HEK293 (cell line): ENCODE measurements at regions not wholly inside any gene's neighbourhood (a gene's known extent, or its start where the extent isn't known, plus 50 kb on each side); places are given as distances from the start of the nearest gene placed in this dataset.

Experiments used
- CTCF ChIA-PET: fragments of 350-600 bp; formaldehyde crosslinking; extraction: SDS; loops from one replicate; lab custom pipeline; 2021; ENCODE audit warnings: antibody characterized with exemption; lab: Yijun Ruan, JAX
- POLR2A ChIA-PET: fragments of 300-600 bp; formaldehyde crosslinking; extraction: SDS; loops from one replicate; lab custom pipeline; 2020; ENCODE audit warnings: antibody characterized with exemption, inconsistent platforms; lab: Yijun Ruan, JAX
- H3K27ac ChIP-seq: fragments of 200-500 bp; sonication (Bioruptor generic); 2 replicates; pipeline ENCODE4 v1.5.1; 2014; ENCODE audit warnings: low read depth, low read length, control low read depth, inconsistent platforms; ENCODE audit errors: extremely low read depth
- H3K36me3 ChIP-seq, 2 experiments: fragments of 200-500 bp in 1 of 2; sonication (Bioruptor generic) in 1 of 2; 1 replicate in 1 of 2; 2 replicates in 1 of 2; pipeline ENCODE4 v1.5.1; 2014 to 2017; ENCODE audit warnings: inconsistent platforms in 2 of 2, low read length in 2 of 2; ENCODE audit not compliant: control insufficient read depth in 2 of 2, insufficient read depth in 1 of 2
- H3K4me1 ChIP-seq: fragments of 200-500 bp; sonication (Bioruptor generic); 2 replicates; pipeline ENCODE4 v1.5.1; 2014; ENCODE audit warnings: mild to moderate bottlenecking, low read length, inconsistent platforms; ENCODE audit not compliant: control insufficient read depth, insufficient read depth
- H3K4me3 ChIP-seq: 2 replicates; pipeline ENCODE4 v1.5.1; 2011; ENCODE audit warnings: low read depth, mild to moderate bottlenecking, control low read depth, low read length, moderate library complexity
- H3K9me3 ChIP-seq: fragments of 200-500 bp; sonication (Bioruptor generic); 2 replicates; pipeline ENCODE4 v1.5.1; 2014; ENCODE audit warnings: low read depth, low read length, inconsistent platforms; ENCODE audit not compliant: control insufficient read depth, insufficient read depth
- HIC1 ChIP-seq: fragments of 450-650 bp; formaldehyde crosslinking; IDR thresholded peaks from 2 replicates; pipeline ENCODE4 v1.5.1; 2016; ENCODE audit warnings: missing biosample characterization, missing genetic modification characterization
- HOXD13 ChIP-seq: sonication (generic); formaldehyde crosslinking; IDR thresholded peaks from 2 replicates; pipeline ENCODE4 v1.8.0; 2022; ENCODE audit warnings: missing genetic modification reagents, borderline replicate concordance
- SETDB1 ChIP-seq: IDR thresholded peaks from one replicate; pipeline ENCODE4 v1.6.1; 2017; ENCODE audit warnings: mild to moderate bottlenecking, low read length, moderate library complexity, mixed read lengths; ENCODE audit not compliant: insufficient read length
- ZBTB11 ChIP-seq: fragments of 450-650 bp; formaldehyde crosslinking; conservative IDR thresholded peaks from 2 replicates; pipeline ENCODE4 v1.5.1; 2016; ENCODE audit warnings: low read depth, missing biosample characterization, missing genetic modification characterization
- ZBTB44 ChIP-seq: fragments of 450-650 bp; IDR thresholded peaks from 2 replicates; pipeline ENCODE4 v1.5.1; 2018; ENCODE audit warnings: missing biosample characterization, mild to moderate bottlenecking, missing genetic modification characterization
- ZBTB8A ChIP-seq: fragments of 450-650 bp; formaldehyde crosslinking; IDR thresholded peaks from 2 replicates; pipeline ENCODE4 v1.5.1; 2016; ENCODE audit warnings: missing biosample characterization, missing genetic modification characterization
- ZFHX2 ChIP-seq: fragments of 450-650 bp; formaldehyde crosslinking; conservative IDR thresholded peaks from 2 replicates; pipeline ENCODE4 v1.5.1; 2016; ENCODE audit warnings: missing biosample characterization, missing genetic modification characterization
- ZNF140 ChIP-seq: fragments of 450-650 bp; formaldehyde crosslinking; IDR thresholded peaks from 2 replicates; pipeline ENCODE4 v1.5.1; 2016; ENCODE audit warnings: missing biosample characterization, missing genetic modification characterization
- ZNF146 ChIP-seq: fragments of 450-650 bp; formaldehyde crosslinking; IDR thresholded peaks from 2 replicates; pipeline ENCODE4 v1.5.1; 2016; ENCODE audit warnings: missing biosample characterization, missing genetic modification characterization
- ZNF292 ChIP-seq: fragments of 450-650 bp; formaldehyde crosslinking; IDR thresholded peaks from 2 replicates; pipeline ENCODE4 v1.5.1; 2016; ENCODE audit warnings: low read depth, missing biosample characterization, missing genetic modification characterization, borderline replicate concordance
- ZNF394 ChIP-seq: fragments of 450-650 bp; formaldehyde crosslinking; IDR thresholded peaks from 2 replicates; pipeline ENCODE4 v1.5.1; 2016; ENCODE audit warnings: missing biosample characterization, missing genetic modification characterization, mild to moderate bottlenecking, moderate library complexity, borderline replicate concordance
- ZNF433 ChIP-seq: fragments of 450-650 bp; formaldehyde crosslinking; IDR thresholded peaks from 2 replicates; pipeline ENCODE4 v1.5.1; 2016; ENCODE audit warnings: missing biosample characterization, missing genetic modification characterization, low read depth
- ZNF518A ChIP-seq: fragments of 450-650 bp; formaldehyde crosslinking; conservative IDR thresholded peaks from 2 replicates; pipeline ENCODE4 v1.5.1; 2016; ENCODE audit warnings: low read depth, missing biosample characterization, missing genetic modification characterization
- ZNF629 ChIP-seq: fragments of 450-650 bp; formaldehyde crosslinking; IDR thresholded peaks from 2 replicates; pipeline ENCODE4 v1.5.1; 2017; ENCODE audit warnings: missing biosample characterization, missing genetic modification characterization
- ZNF660 ChIP-seq: fragments of 450-650 bp; IDR thresholded peaks from 2 replicates; pipeline ENCODE4 v1.5.1; 2018; ENCODE audit warnings: missing biosample characterization, mild to moderate bottlenecking, missing genetic modification characterization
- ZNF664 ChIP-seq: fragments of 450-650 bp; formaldehyde crosslinking; IDR thresholded peaks from 2 replicates; pipeline ENCODE4 v1.5.1; 2016; ENCODE audit warnings: missing biosample characterization, missing genetic modification characterization
- ZNF677 ChIP-seq: fragments of 450-650 bp; IDR thresholded peaks from 2 replicates; pipeline ENCODE4 v1.5.0; 2018; ENCODE audit warnings: missing biosample characterization, mild to moderate bottlenecking, missing genetic modification characterization, moderate library complexity
- ZNF792 ChIP-seq: fragments of 450-650 bp; formaldehyde crosslinking; IDR thresholded peaks from 2 replicates; pipeline ENCODE4 v1.5.1; 2016; ENCODE audit warnings: missing biosample characterization, missing genetic modification characterization
- ZNF837 ChIP-seq: fragments of 450-650 bp; formaldehyde crosslinking; IDR thresholded peaks from 2 replicates; pipeline ENCODE4 v1.5.1; 2016; ENCODE audit warnings: missing biosample characterization, missing genetic modification characterization
- ZSCAN30 ChIP-seq: fragments of 450-650 bp; IDR thresholded peaks from 2 replicates; pipeline ENCODE4 v1.5.1; 2018; ENCODE audit warnings: missing biosample characterization, mild to moderate bottlenecking, missing genetic modification characterization, moderate library complexity
- TF ChIP-seq, protein P1 (sequence below): fragments of 450-650 bp; formaldehyde crosslinking; IDR thresholded peaks from 2 replicates; pipeline ENCODE4 v1.5.1; 2016; ENCODE audit warnings: missing biosample characterization, missing genetic modification characterization

DNA sequence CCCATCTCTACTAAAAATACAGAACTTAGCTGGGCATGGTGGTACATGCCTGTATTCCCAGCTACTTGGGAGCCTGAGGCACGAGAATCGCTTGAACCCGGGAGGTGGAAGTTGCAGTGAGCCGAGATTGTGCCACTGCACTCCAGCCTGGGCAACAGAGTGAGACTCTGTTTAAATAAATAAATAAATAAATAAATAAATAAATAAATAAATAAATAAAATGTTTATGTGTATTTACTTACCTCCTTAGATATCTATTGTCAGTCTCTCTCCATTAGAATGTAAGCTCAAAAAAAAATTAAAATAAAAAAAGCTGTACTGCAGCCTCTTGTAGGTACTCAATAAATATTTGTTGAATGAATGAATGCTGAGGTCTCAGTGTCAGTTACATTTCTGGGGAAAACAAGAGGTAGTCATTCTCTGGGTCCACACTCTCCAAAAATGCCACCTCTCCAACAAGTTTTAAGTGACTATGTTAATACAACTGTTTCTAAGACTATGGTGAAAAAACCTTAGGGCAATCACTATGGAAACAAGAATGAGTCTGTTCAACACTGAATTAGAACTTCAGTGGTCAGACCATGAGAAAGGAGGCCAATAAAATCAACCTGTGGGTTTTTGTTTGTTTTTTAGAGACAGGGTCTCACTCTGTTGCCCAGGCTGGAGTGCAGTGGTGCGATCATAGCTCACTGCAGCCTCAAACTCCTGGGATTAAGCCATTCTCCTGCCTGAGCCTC is 76.2 kb upstream of the C16orf82 start (continued):
- TF ChIP-seq ZNF518A (tag by site-specific recombination): peak; percentile 69
- TF ChIP-seq ZNF394 (tag by site-specific recombination): peak; percentile 73; the same call in 1 of the 2 replicates
- peak; percentile 61; the same call in 1 of the 2 replicates for TF ChIP-seq ZBTB11 (tag by site-specific recombination)
- 0 out of 2 replicates have a peak, but pooled peaks have one; percentile 9 for TF ChIP-seq ZNF664 (tag by site-specific recombination)
- TF ChIP-seq ZNF140: peak; percentile 48; the same call in 1 of the 2 replicates
- peak; percentile 10; the same call in 1 of the 2 replicates for TF ChIP-seq ZNF433 (tag by site-specific recombination)
- peak; percentile 25; the same call in 1 of the 2 replicates for TF ChIP-seq ZNF629 (tag by site-specific recombination)

DNA sequence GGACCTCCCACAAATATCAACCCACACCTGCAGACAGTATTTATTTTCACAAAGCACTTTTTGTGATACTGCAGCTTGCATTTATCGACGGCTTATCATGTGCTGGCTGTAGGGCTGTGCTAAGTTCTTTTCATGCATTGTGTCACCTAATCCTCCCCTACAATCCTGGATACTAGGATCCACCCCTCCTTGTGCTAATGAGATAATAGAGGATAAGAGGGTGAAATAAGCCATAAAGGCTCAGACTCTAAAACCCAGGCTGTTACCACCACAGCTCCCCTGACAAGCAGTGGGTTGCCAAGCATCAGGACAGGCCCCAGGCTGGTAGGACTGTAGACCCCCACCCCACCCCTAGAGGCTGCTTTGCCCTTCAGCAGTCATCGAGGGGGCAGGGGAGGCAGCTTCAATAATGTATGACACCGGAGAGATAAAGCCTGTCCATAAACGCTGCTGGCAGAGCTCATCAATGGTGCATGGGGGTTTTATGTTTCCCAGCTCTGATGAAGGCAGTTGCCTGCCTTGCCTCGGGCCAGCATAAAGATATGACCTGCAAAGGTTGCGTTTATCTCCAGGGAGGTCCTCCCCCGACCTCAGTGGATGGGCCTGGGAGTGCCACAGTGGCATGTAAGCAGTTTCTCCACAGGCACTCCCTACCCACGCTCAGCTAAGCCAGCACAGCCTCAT is 73.9 kb upstream of the C16orf82 start:
- ChIA-PET POLR2A (no interaction called here), CTCF (interaction anchor here (1.3 kb wide), 1 partner anchor 11 kb away, joined by 3 read pairs; no protein-coding TSS in a partner anchor)
- Histone ChIP-seq H3K4me1 (no peaks in the 10 kb centered on the region), H3K4me3 (no peak overlapping the region), H3K27ac (no peak overlapping the region), H3K36me3 (no peaks in the 10 kb centered on the region), H3K9me3 (no peaks in the 10 kb centered on the region)
- TF ChIP-seq ZFHX2 (no peak), ZNF837 (tag by site-specific recombination) (no peak), ZNF792 (tag by site-specific recombination) (no peak), ZBTB8A (tag by site-specific recombination) (no peak), ZNF677 (tag by site-specific recombination) (no peak), ZBTB44 (tag by site-specific recombination) (no peak), HIC1 (no peak), HOXD13 (CRISPR knock-in tag) (no peak), ZNF660 (no peak), ZNF292 (tag by site-specific recombination) (no peak), ZSCAN30 (tag by site-specific recombination) (no peak), SETDB1 (no peak), ZNF146 (no peak)
- TF ChIP-seq, protein P1, sequence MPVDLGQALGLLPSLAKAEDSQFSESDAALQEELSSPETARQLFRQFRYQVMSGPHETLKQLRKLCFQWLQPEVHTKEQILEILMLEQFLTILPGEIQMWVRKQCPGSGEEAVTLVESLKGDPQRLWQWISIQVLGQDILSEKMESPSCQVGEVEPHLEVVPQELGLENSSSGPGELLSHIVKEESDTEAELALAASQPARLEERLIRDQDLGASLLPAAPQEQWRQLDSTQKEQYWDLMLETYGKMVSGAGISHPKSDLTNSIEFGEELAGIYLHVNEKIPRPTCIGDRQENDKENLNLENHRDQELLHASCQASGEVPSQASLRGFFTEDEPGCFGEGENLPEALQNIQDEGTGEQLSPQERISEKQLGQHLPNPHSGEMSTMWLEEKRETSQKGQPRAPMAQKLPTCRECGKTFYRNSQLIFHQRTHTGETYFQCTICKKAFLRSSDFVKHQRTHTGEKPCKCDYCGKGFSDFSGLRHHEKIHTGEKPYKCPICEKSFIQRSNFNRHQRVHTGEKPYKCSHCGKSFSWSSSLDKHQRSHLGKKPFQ (tag by site-specific recombination): no peak
